GM18870 (cell line): ENCODE measurements at regions not wholly inside any gene's neighbourhood (a gene's known extent, or its start where the extent isn't known, plus 50 kb on each side); places are given as distances from the start of the nearest gene placed in this dataset.

ENCODE experiments used
- ATAC-seq: cut with Tn5 transposase; IDR thresholded peaks from one replicate; pipeline ENCODE4 v1.9.1; 2021; ENCODE audit warnings: moderate library complexity; ENCODE audit not compliant: unreplicated experiment

DNA sequence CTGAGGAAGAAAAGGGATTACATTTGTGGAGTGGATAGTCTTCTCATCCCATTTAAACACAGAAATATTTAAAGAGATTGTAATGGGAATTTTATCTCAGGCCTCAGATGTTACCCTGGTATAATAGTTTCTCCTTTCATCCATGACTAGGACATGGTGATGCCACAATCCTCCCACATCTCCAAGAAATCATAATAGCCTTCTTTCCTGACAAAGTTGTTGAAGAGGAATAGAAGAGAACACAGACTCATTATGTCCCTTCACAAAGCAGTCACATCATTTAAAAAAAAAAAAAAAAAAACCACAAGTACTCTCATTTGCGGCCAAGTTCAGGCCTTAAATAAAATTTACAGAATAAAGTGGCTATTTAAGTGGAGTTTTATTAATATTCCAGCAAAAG lies 359.6 kb downstream of the DEPDC1B start:
- ATAC-seq, result no peak

DNA sequence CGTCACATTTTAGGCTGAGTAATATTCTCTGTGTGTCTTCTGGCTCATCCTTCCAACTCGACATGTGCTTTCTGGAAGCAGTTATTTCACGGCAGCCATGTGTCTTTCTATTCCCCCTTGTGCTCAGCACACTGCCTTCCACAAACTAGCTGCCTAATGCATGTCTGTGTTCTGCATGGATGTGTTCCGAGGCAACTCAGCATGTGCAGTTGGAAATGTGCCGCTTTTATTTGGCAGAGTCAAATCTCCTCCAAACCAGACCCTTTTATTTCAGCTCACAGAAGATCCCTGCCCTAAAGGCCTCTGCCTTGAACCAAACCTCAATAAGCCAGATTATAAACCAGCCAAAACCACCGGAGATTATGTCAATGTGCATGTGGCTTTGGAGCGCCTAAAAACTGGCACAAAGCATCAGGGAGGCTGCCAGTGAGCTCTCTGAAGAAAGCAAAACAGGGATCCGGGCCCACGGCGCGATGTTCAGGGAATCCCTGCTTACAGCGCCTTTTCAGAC lies 360.2 kb downstream of the DEPDC1B start:
- ATAC-seq, result no peak

DNA sequence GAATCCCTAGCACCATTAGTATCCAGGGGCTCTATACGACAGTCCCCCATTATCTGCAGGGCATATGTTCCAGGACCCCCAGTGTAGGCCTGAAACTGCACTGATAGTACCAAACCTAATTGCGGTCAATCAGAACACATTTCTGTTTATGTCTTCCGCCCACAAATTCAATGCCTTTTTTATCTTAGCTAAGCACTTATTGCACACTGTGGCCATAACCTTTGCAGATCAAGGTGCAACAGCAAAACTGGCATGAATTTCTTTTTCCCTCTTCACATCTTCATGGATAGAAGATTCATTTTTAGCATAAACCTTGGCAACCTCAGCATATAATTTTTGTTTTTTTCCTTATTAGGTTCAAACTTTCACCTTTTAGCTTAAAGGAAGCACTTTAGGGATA lies 361.1 kb downstream of the DEPDC1B start:
- ATAC-seq, result no peak

DNA sequence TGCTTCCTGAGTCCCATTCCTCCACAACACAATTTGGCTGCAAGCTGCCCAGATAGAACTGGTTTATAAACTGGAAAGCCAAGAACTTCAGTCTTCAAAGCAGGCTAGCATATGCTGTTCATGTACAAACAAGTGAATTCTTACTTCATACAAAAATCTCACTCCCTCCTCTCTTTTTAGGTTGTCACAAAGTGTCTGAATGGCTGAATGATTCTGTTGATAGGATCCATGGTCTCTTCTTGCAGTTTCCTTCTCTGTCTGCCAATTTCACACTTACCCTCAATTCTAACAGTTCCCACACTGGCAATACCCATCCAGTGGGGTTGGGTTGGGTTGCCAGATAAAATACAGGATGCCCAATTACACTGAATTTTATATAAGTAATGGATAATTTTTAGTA lies 363.5 kb downstream of the DEPDC1B start:
- ATAC-seq, result no peak

DNA sequence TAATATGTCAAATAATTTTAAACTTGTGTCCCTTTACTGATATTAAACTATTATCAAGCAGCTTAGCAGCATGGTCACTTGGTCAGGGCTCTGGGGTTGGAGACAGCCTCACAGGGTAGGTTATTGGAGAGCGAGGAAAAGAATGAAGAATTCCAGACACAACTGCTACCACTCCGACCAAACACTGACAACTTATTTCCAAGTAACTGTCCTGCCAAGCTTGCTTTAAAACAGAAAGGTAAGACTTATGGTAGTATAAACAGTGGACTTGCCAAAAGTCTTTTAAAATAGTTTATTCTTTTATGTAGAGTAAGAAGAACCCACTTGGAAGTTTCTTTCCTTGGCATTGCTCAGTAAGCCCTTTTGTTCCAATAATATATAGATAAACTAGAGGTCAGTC lies 364.1 kb downstream of the DEPDC1B start:
- no peak for ATAC-seq

DNA sequence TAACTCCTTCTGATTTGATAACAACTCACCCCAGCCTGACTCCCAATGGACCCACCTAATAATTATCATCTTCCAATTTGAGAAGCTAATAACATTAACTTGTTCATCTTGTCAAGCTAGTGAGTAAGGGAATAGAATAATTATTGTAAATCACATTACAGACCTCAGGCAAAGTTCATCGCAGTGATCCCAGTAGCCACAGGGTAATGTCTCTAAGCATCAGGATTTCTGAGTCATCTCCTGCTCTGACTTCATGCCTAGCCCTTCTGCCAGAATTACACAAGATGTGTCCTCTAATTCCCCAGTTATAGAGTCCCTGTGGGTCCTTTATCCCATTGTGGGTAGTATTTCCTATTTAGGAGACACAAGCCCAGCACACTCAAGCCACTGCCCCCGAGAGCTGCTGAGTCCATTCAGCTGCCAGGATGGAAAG lies 365.7 kb downstream of the DEPDC1B start:
- ATAC-seq, result no peak

DNA sequence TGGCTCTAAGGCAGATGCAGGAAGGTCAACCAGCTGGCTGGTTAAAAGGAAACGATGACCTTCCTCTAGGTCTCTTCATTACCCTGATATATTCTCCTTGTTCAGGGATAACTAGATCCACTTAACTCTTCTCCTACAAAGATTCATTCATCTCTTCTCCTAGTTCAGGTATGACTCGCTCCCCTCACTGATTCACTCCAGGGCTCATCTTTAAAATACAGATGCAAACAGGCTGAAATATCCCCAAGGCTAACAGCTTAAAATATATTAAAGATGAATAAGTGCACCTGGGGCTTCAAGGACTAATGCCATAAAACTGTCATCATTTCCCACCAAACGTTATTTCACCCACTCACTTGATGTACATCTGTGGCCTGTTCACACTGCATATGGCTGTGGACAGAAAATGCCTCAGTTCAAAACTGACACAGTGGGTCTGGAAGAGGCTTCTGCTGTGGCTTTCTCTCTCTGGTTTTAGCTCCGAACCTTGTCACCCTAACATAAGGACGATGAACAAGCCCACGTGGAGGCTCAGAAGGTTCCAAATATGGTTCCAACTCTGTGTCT lies 366.9 kb downstream of the DEPDC1B start:
- ATAC-seq, result peak; percentile 4

DNA sequence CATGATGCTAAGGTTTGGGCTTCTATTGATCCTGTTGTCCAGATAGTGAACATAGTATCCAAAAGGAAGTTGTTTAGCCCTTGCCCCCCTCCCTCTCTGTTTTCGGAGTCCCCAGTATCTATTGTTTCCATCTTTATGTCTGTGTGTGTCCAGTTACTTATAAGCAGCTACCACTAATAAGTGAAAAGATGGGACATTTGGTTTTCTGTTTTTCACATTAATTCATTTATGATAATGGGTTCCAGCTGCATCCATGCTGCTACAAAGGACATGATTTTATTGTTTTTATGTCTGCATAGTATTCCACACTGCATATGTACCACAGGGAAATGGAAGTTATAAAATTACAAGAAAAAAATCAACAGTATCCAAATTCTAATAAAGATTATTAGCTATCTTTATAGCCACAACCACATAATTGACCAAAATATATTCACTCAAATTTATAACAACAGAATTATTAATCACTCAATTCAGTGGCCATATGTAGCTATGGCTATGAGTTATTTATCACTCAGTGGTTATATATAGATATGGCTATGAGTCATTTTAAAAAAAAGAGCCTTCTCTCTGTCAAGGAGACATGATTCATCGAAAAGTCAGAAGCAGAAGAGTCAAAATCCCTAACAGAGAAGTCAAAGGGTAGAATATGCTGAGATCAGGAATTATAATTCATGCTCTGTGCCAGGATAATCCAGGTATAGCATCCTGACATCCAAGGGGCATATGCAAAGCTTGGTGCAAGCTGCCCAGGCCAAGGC lies 367.5 kb downstream of the DEPDC1B start:
- peak; percentile 83 for ATAC-seq

DNA sequence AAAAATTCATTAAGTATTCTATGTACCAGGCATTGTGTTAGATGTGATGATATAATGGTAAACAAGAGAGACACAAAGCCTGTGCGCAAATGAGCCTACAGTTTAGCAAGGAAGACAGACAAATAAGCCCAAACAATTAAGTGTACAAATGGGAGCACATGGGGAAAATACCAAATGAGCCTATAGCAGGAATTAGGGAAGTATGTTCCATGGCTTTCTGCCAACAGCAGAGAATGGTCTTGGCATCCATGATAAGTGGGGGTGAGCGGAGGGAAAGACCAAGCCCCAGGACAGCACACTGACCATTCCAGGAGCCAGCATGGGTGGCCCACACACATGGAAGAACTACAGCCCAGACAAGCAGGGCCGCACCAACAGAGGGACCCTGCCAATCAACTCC lies 369.7 kb downstream of the DEPDC1B start:
- no peak for ATAC-seq

DNA sequence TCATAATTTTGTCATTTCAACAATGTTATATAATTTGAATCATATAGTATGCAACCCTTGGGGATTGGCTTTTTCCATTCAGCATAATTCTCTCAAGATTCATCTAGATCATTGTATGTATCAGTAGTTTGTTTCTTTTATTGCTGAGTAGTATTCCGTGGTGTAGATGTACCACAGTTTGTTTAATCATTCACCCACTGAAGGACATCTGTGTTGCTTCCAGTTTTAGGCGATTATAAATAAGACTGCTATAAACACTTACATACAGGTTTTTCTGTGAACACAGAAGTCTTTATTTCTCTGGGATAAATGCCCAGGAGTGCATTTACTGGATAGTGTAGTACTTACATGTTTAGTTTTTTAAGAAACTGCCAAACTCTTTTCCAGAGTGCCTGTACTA lies 374.1 kb downstream of the DEPDC1B start:
- no peak for ATAC-seq

DNA sequence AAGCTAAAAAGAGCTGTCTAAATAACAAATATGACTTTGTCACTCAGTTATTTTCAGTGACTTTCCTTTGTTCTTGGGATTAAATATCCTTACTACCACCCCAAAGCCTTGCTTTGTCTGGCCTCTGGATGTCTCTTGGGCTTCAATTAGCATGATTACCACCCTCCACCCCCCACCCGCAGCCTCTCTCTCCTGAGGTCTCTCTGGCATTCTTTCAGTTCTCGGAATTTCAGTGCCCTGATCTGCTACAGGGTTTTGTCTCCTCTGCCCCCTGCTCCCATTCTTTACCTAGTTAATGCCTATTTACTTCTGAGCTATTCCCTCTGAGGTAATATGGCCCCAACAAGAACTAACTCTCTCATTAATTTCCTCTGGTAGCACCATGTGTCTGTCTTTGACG lies 376.4 kb downstream of the DEPDC1B start:
- ATAC-seq, result no peak

DNA sequence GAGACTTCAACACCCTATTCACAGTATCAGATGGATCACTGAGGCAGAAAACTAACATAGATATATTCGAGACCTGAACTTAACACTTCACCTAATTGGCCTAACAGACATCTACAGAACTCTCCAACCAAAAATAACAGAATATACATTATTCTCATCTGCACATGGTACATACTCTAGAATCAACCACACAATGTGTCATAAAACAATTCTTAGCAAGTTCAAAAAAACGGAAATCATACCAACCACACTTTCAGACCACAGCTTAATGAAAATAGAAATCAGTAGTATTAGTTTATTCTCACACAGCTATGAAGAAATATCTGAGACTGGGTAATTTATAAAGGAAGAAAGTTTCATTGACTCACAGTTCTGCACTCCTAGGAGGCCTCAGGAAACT lies 387.9 kb downstream of the DEPDC1B start:
- no peak for ATAC-seq

DNA sequence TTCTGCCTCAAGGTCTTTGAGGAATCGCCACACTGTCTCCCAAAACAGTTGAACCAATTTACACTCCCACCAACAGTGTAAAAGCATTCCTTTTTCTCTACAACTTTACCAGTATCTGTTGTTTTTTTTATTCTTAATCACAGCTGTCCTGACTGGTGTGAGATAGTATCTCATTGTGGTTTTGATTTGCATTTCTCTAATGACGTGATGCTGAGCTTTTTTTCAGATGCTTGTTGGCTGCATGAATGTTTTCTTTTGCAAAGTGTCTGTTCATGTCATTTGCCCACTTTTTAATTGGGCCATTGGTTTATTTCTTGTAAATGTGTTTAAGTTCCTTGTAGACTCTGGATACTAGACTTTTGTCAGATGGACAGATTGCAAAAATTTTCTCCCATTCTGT lies 400.0 kb downstream of the DEPDC1B start:
- no peak for ATAC-seq

DNA sequence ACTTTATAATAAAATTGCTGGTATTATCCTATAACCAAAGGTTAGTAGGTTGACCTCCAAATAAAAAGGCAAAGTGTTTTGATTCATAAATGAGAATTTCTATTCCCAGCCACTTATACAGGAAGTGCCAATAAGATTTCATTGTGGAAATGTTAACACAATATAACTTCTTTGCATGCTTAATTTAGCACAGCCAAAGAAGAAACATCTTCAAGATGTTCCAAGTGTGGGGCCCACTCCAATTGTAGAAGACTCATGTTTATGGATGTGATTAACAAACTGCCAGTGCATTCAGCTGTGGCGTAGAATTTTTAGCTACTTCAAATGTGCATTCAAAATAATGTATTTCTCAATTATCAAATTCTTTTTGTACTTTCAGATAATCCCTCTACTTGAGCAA lies 402.3 kb downstream of the DEPDC1B start:
- no peak for ATAC-seq

DNA sequence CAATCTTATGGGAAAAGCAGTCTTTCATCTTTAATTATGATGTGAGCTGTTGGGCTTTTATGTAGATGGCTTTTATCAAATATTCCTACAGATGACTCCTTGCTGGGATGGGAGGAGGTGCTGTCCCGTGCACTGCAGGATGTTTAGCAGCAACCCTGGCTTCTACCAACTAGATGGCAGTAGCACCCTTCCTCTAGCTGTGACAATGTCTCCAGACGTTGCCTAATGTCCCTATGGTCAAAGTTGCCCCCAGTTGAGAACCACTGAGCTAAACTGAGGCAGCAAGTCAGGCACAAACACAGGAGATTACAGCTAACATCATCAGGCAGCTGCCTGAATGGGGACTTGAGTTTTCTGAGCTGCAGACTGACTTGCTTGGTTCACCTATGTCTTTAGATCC lies 401.9 kb upstream of the PDE4D start:
- ATAC-seq, result no peak

DNA sequence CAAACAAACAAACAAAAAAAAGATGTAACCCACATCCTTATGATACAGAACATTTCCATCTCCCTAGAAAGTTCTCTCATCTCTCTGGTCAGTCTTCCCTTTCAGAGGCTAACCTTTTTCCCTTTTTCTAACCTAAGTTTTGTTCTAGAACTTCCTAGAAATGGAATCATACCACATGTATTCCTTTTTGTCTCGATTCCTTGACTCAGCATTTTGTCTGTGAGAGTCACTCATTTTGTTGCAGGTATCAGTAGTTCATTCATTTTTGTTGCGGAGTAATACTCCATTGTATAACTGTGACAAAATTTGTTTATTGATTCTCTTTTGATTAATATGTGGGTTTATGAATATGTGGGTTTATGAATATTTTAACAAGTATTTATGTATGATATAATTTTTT lies 400.0 kb upstream of the PDE4D start:
- ATAC-seq, result no peak

DNA sequence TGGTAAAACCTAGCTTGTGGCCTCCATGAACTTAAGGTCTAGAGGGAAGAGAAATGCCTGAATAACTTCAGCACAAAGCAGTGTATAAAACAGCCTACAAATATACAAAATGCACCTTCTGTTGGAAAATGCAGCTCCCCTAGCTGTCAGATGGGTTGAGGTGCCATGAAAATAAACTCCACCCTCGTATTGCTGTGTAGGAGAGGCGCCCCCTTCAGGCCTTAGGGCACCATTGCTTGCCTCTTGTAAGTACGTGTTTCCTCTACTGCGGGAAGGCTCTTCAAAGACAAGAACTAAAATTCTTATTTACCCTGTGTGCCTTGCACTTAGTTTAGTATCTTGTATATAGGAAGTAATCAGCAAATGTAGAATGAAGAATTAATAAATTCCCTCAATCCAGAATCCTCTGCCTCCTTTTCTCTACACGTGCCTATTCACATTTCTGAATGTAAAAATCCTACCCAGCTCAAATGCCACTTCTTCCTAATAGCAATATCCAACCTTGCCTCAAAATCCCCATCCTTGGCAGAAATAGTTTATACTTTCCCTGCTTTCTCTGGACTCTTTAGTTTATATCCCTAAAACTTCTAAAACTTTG lies 393.7 kb upstream of the PDE4D start:
- peak; percentile 90 for ATAC-seq

DNA sequence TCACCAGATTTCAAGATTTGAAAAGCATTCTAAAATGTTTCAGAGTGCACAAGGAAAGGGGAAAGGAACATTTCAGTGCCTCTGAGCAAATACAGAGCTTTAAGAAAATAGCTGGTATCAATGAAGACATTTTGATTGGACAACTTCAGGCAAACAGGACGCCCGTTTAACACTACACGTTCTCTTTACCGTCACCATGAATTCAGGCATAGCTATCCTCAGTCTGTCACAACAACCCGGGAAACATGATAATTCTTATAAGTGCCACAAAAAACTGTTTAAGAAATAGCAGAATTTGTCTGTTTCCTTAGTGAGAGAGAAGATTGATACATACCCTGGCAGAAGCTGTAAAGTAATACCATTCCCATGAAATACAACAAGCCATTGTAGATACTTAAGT lies 392.4 kb upstream of the PDE4D start:
- ATAC-seq, result no peak

DNA sequence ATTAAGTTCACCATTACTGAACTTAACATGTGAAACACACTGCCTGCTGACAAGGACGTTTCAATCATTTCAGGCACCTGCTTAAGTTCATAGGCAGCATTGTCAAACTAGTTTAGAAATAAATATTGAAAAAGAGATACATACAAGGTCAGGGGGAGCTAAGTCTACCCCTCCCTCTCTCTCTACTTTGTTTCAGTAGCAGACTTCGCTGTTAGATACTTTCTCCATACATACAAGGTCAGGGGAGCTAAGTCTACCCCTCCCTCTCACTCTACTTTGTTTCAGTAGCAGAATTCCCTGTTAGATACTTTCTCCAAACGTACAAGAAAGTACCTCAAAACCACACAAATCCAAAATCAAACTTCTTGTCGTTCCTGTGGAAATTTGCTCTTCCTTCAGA lies 387.4 kb upstream of the PDE4D start:
- ATAC-seq, result no peak

DNA sequence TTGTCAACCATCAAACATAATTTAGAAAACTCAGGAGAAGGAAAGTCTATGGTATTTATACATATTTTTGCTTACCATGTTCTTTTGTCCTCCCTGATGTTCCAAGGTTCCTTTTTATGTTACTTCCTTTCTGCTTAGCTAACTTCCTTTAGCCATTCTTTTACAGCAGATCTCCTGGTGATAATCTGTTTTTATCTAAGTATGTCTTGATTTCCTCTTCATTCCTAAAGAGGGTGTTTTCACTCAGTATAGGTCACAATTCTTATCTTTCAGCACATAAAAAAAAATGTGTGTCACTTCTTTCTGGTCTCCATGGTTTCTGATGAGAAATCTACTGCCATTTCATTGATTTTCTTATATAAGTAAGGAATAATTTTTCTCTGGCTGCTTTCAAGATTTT lies 384.4 kb upstream of the PDE4D start:
- no peak for ATAC-seq

DNA sequence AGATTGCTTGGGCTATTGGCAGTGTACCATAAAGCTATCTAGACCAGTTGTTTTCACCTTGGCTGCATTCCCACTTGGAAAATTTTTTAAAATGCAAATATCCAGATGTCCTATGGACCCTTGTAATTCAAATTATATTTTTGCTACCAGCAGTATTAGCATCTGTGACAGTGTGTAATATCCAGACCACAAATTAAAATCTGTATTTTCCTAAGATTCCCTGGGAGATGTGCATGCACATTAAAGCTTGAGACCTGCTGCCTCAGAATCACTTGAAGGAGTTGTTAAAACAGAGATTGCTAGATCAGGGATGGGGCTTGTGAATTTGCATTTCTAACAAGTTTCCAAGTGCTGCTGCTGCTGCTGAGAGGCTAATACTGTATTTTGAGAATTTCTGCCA lies 381.2 kb upstream of the PDE4D start:
- ATAC-seq, result no peak

DNA sequence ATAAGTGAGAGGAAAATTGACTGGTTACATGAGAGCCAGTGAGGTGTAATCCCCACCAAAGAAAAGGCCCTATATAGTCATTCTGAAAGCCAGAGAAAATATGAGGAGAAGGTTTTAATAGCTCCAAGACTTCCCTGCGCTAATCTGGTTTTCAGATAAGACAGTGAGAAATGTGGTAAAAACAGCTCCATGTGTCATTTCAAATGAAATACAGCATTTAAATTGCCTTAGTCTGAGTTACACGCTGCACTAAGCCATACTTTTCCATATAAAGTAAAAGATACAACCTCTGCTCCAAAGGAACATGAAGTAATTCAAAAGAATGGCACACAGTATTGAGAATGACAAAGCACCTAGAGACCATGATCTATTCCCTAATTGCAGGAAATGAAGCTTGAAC lies 378.0 kb upstream of the PDE4D start:
- ATAC-seq, result no peak
